ENCODE measurements at regions not wholly inside any gene's neighbourhood (a gene's known extent, or its start where the extent isn't known, plus 50 kb on each side); places are given as distances from the start of the nearest gene placed in this dataset.
A peak's percentile ranks its signal among the peaks of the same experiment; 100 is the strongest.

DNA sequence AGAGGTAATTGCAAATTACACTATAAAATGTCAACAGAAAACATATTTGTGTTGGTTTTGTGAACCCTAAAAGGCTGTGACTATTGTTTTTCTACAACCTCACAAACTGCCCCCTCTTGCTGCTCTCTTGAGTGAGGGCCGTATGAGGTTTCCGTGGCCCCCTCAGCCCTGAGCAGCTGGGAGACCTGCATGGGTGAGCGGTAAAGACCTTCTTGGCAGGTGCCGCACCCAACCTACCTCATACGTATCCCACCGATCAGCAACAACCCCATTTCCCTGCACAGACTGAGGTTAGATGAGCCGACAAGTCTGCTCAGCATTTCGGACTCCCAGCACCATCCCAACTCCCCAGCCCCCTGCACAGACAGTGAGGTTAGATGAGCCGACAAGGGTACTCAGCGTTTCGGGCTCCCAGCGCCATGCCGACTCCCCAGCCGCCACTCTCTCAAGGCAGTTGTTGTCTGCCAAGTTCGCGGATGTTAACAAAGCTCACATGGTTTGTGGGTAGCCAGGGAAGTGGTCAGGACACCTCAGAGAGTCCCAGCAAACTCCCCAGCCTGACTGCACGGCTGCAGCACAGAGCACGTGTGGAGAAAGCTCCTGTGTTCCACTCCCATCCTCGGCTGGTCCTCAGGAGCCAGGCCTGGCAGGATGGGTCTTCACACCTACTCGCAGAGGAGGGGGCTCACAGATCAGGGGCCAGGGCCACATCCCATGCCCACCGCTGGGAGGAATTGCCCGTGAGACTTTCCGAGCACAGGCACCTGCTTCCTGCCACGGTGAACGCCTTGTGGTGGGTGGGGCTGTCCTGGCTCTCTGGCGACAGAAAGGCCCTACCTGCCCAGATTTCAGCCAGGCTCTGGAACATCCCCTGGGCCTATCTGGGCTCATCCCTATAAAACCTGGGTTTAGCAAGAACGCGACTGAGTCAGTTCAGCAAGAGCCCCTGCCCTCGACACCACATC lies 502.9 kb downstream of the BRD1 start:
- DNase-seq (ENCODE audit: low spot score), result no peak

DNA sequence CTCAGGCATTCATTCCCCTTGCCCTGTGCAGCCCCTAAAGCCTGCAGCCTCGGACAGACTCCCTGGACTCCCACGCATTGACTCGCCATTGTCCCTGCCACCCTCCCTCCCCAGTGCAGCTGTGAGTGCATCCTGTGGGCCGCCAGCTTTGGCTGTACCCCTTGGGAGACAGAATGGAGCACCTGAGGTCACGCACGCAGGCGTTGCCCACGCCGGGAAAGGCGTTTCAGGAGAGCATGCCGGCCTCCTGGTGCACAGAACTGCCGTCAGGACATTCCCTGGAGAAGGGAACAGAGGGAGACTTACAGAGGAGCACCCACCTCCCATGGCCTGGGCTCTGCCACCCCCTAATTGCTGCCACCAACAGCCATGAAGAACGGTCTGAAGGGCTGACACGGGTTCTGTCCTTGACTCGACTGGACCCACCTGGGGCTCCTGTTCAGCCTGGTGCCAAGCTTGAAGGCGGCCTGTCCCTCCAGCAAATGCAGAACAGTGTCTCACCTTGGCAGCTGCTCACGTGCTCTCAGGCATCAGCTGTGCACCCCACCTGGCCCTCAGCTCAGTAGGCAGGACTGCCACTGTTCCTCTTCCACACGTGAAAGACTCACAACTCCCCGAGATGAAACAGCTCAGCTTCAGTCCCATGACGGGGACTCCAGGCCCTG lies 503.8 kb downstream of the BRD1 start:
- no peak for DNase-seq (ENCODE audit: low spot score)

DNA sequence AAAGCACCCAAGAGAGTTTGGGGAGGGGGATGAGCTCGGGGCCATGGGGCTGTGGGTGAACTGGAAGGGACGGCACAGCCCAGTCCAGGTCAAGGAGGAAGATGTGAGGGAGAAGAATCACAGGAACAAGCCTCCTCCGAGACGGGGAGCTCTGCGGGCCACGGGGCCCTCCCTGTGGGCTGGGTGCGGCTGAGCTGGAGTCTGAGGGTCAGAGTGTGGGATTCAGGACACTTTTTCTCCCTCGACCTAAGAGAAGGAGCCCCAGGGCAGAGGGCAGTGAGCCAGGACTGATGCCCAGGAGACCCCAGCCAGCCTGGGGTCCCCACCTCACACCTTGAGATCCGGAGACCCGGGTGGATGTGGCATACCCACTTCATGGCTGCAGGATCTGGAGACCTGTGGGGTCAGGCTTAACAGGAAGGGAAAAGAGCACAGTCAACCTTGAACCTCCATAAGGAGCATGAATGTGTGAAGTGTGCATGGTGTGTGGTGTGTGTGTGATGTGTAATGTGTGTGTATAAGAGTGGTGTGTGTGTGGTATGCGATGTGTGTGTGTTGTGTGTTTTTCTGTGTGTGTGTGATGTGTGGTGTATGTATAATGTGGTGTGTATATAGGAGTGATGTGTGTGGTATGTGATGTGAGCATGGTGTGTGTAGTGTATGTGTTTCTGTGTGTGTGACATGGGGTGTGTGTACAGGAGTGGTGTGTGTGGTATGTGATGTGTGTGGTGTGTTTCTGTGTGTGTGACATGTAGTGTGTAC lies 504.6 kb downstream of the BRD1 start:
- no peak for DNase-seq (ENCODE audit: low spot score)

- no peak for DNase-seq (ENCODE audit: low spot score)
Measured at GRCh38 chr22:49322231-49322630, 505.4 kb downstream of the BRD1 start.

GRCh38 chr22:49321477-49322055 lies 506.1 kb downstream of the BRD1 start:
- no peak for DNase-seq (ENCODE audit: low spot score)

GRCh38 chr22:49320714-49321476 lies 506.8 kb downstream of the BRD1 start:
- DNase-seq (ENCODE audit: low spot score), result no peak

DNA sequence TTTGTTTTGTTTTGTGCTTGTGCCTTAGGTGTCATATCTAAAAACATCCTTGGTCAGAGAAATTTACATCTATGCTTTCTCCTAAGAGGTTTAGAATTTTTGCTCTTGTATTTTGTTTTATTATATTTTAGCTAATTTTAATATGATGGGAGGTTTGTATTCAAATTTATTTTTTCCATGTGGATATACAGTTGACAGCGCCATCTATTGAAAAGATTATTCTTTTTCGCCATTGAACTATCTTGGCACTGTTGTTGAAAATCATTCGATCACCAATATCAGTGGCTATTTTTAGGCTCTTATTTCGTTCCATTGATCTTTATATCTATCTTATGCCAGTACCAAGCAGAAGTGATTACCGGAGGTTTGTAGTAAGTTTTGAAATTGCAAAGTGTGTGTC lies 510.3 kb downstream of the BRD1 start:
- no peak for DNase-seq (ENCODE audit: low spot score)

DNA sequence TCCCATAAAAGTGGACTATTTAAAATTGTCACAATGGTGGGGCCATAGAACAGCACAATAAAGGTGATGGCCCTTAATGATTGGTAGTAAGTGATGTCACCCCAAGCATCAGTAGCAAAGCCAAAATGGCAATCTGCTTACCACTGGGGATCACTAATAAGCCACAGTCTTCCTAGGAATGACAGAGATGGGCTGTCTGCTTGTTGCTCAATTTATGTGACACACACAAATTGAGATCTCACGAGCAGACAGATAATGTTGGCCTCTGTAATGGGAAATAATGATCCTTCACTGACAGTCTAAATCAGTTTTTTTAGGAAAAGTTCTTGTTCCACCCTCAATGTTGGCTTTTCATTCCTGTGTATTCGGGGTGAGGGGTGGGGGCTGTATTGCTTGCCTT lies 515.1 kb downstream of the BRD1 start:
- DNase-seq (ENCODE audit: low spot score), result no peak

GRCh38 chr22:49310354-49310753 lies 517.3 kb downstream of the BRD1 start:
- DNase-seq (ENCODE audit: low spot score), result no peak

DNA sequence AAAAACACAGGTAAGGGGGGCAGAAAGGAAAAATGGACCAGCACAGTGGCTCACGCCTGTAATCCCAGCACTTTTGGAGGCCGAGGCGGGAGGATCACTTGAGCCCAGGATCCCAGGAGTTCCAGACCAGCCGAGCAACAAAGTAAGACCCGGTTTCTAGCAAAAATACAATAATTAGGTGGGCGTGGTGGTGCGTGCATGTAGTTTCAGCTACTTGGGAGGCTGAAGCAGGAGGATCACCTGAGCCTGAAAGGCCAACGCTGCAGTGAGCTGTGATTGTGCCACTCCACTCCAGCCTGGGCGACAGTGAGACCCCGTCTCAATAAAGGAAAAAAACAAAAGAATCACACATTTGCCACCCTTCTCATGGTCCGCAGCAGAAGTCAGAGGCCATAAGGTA lies 519.4 kb downstream of the BRD1 start:
- no peak for DNase-seq (ENCODE audit: low spot score)

- DNase-seq (ENCODE audit: low spot score), result no peak
Measured at GRCh38 chr22:49307870-49308269, 519.8 kb downstream of the BRD1 start.

DNA sequence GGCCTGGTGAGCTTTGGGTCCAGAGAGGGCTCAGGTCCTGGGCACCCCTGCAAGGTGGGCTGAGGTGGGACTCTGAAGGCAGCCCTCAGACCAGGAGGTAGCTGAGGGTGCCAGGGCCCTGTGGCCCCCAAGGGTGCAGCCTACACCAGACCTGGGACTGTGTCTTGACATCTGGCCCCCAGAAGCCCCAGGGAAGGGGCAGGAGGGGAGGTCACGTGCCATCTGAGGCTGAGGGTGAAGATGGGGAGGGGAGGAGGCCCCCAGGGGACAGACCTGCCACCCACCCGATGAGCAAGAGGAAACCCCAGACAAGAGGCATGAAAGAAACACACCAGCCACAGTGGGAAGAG lies 520.2 kb downstream of the BRD1 start:
- DNase-seq (ENCODE audit: low spot score), result no peak

DNA sequence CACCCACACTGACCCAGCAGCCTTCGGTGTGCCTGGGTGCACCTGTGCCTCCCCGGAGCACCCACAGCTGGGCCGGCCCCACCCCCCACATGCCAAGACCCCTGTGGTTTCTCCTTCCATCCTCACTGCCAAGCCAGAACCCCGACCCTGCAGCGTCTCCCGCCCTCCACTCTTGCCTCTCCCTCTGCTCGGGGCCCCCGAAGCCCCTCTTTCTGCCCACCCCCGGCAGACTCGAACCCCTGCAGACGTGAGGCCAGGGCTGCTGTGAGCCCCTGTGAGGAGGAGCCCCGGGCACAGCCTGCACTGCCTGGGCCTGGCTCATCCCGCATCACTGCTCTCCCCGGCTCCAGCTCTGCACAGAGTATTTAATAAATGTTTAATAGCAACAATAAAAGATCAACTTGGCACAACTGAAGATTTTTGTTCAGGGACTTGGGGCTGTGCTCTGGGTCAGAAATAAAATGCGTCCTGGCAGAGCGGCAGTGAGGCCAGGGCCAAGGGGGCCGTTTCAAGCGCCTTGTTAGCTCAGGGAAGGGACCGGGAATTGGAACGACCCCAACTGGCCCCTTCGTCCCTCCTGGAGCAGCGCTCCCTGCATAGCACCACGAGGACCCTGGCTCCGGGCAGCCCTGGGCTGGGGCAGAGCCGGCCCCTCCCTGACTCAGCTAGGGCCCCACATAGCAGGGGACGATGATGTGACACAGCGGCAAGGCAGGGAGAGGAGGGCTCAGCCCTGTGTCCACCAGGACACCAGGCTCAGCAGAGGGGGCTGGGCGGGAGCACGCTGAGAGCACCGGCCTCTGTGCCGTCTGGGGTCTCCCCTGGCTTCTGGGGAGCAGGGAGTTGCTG lies 520.8 kb downstream of the BRD1 start:
- no peak for DNase-seq (ENCODE audit: low spot score)

- no peak for DNase-seq (ENCODE audit: low spot score)
Measured at GRCh38 chr22:49305966-49306631, 521.6 kb downstream of the BRD1 start.

DNA sequence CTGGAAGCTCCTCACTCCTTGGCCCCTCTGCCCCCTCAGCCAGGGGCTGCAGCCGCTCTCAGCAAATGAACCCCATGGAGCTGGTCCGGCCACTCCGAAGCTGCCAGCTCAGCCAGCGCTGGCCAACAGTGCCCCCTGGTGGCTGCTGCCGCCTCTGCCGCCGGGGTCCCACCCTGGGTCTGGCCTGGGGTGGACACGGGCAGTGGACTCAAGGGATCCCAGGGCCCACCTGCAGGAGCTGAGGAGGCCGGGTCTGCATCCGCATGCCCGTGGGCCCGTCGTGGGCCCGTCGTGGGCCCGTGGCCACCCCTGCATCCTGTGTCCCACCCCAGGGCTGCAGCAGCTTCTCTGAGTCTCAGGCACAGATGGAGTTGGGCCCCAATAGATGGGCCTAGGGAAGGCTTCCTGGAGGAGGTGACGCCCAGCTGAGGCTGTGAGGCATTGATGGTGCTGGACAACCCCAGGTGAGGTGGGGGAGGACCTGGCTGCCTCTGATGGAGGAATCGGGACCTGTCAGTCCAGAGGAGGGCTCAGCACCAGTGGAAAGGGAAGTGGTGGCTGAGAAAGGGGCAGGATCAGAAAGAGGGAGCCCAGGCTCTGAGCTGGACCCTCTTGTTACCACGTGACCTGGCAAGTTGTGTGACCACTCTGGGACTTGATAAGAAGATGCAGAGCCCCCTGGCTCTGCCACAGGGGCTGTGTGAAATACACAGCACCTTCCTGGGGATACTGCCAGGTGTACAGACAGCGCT lies 522.3 kb downstream of the BRD1 start:
- DNase-seq (ENCODE audit: low spot score), result peak; percentile 18

DNA sequence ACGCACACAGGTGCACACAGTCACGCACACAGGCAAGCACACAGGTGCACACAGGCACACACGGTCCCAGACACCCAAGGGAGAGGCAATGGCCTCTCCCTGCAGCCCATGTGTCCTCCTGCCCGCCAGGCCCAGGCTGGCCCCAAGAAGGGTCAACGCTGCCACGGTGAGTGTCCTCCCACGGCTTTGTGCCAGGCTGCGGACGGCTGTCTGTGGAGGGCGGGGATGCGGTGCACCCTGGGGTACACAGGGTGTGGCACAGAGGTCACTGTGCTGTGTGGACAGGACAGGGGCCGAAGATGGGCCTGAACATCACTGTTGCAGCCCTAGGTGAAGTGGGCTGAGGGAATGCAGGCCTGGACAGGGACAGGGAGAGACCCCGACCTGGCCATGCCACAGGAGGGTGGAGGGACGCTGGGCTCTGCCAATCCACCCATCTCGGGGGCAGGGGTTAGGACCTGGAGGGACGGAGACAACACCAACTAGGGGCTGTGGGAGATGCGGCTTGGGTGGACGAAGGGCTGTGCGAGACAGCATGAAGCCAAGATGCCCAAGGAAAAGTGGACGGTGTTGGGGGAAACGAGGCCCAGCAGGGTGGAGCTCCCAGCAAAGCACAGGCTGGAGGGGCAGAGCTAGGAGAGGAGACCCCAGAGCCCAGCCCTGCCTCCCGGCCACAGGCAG lies 523.8 kb downstream of the BRD1 start:
- DNase-seq (ENCODE audit: low spot score), result no peak

GRCh38 chr22:49303061-49303735 lies 524.5 kb downstream of the BRD1 start:
- DNase-seq (ENCODE audit: low spot score), result no peak

DNA sequence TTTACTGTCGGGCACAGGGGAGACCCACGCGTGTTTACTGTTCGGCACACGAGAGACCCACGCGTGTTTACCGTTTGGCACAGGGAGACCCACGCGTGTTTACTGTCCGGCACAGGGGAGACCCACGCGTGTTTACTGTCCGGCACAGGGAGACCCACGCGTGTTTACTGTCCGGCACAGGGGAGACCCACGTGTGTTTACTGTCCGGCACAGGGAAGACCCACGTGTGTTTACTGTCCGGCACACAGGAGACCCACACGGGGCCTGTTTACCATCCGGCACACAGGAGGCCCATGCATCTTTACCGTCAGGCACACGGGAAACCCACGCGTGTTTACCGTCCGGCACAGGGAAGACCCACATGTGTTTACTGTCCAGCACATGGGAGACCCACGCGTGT lies 525.1 kb downstream of the BRD1 start:
- no peak for DNase-seq (ENCODE audit: low spot score)

Measured in AG08395 (cell line).